GM19438 (cell line): ENCODE measurements at regions not wholly inside any gene's neighbourhood (a gene's known extent, or its start where the extent isn't known, plus 50 kb on each side); places are given as distances from the start of the nearest gene placed in this dataset.

Experiments
- ATAC-seq: cut with Tn5 transposase; IDR thresholded peaks from one replicate; pipeline ENCODE4 v1.9.1; 2021; ENCODE audit warnings: low read depth; ENCODE audit not compliant: unreplicated experiment

- ATAC-seq, result no peak
Measured at GRCh38 chr12:92089559-92089958, 56.1 kb downstream of the BTG1 start.

GRCh38 chr12:92088805-92089204 is 56.8 kb downstream of the BTG1 start:
- no peak for ATAC-seq

GRCh38 chr12:92085736-92086040 is 60.0 kb downstream of the BTG1 start:
- no peak for ATAC-seq

- ATAC-seq, result no peak
Measured at GRCh38 chr12:92085040-92085735, 60.5 kb downstream of the BTG1 start.

- no peak for ATAC-seq
Measured at GRCh38 chr12:92080911-92081285, 64.7 kb downstream of the BTG1 start.

GRCh38 chr12:92079054-92079385 is 66.6 kb downstream of the BTG1 start:
- ATAC-seq, result no peak

- no peak for ATAC-seq
Measured at GRCh38 chr12:92078167-92079053, 67.2 kb downstream of the BTG1 start.

- ATAC-seq, result no peak
Measured at GRCh38 chr12:92077530-92077929, 68.1 kb downstream of the BTG1 start.

GRCh38 chr12:92076101-92076500 is 69.5 kb downstream of the BTG1 start:
- ATAC-seq, result no peak

- ATAC-seq, result no peak
Measured at GRCh38 chr12:92075425-92075914, 70.2 kb downstream of the BTG1 start.

- no peak for ATAC-seq
Measured at GRCh38 chr12:92074889-92075288, 70.8 kb downstream of the BTG1 start.

- ATAC-seq, result no peak
Measured at GRCh38 chr12:92073094-92073493, 72.6 kb downstream of the BTG1 start.

GRCh38 chr12:92072112-92072511 is 73.5 kb downstream of the BTG1 start:
- ATAC-seq, result no peak

GRCh38 chr12:92070864-92071445 is 74.7 kb downstream of the BTG1 start:
- no peak for ATAC-seq

GRCh38 chr12:92070054-92070863 is 75.4 kb downstream of the BTG1 start:
- peak; percentile 59 for ATAC-seq

- no peak for ATAC-seq
Measured at GRCh38 chr12:92068459-92068858, 77.2 kb downstream of the BTG1 start.

- ATAC-seq, result no peak
Measured at GRCh38 chr12:92065639-92066038, 80.0 kb downstream of the BTG1 start.

GRCh38 chr12:92065018-92065499 is 80.6 kb downstream of the BTG1 start:
- peak; percentile 54 for ATAC-seq

GRCh38 chr12:92064422-92064821 is 81.2 kb downstream of the BTG1 start:
- ATAC-seq, result no peak

- no peak for ATAC-seq
Measured at GRCh38 chr12:92063641-92064040, 82.0 kb downstream of the BTG1 start.
